ENCODE measurements at regions not wholly inside any gene's neighbourhood (a gene's known extent, or its start where the extent isn't known, plus 50 kb on each side); places are given as distances from the start of the nearest gene placed in this dataset.

- no peak overlapping the region for H3K27ac Mint-ChIP-seq
These were observed 1246.7 kb upstream of the SORCS1 start for GRCh38 chr10:108411206-108411605.

DNA sequence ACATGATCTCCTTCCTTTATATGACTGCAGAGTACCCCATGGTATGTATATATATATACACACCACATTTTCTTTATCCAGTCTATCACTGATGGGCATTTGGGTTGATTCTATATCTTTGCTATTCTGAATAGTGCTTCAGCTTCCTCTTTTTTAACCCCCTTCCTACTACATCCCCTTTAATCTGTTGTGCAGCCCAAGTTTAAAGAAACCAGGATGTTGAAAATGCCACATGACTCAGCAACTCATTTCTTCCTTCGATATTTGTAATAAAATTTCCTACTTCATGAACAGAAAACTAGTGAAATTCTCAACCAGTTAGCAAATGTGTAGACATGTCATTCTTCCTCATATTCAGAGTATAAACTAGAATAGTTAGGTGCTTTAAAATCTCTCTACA is 1245.7 kb upstream of the SORCS1 start:
- intact Hi-C loops (cut with micrococcal nuclease), result no loop called here
- Mint-ChIP-seq H3K4me1 (no peaks in the 10 kb centered on the region), H3K4me3 (no peak overlapping the region), H3K36me3 (no peaks in the 10 kb centered on the region), H3K27ac (no peak overlapping the region), H3K27me3 (no peaks in the 10 kb centered on the region), H3K9me3 (peaks cover 0 to 8% (median 6%) of the 10 kb centered on the region in 8 donors)
- POLR2A ChIA-PET (ENCODE audit: partially characterized antibody), result no interaction called here
- H3K9me3 ChIP-seq (ENCODE audit: control insufficient read depth in 1 of 2, low read length in 2 of 2), result peaks cover 0 to 3% of the 10 kb centered on the region in 2 donors
- H3K27me3 ChIP-seq (ENCODE audit: insufficient read depth, low read length), result no peaks in the 10 kb centered on the region
- CTCF ChIA-PET (ENCODE audit: partially characterized antibody), result no interaction called here
- H3K36me3 ChIP-seq (ENCODE audit: insufficient read depth, low read length), result no peaks in the 10 kb centered on the region
- no peak overlapping the region for H3K4me3 ChIP-seq (ENCODE audit: low read length in 2 of 2)
- DNase-seq, result no peak
- H3K4me1 ChIP-seq (ENCODE audit: insufficient read depth, low read length), result no peaks in the 10 kb centered on the region
- H3K27ac ChIP-seq (ENCODE audit: low read depth, low read length), result no peak overlapping the region

More at GRCh38 chr10:108411206-108411605, 1246.7 kb upstream of the SORCS1 start:
- Mint-ChIP-seq H3K4me1 (no peaks in the 10 kb centered on the region), H3K36me3 (no peaks in the 10 kb centered on the region), H3K4me3 (no peak overlapping the region), H3K9me3 (peaks cover 0 to 8% (median 5%) of the 10 kb centered on the region in 8 donors), H3K27me3 (no peaks in the 10 kb centered on the region)
- intact Hi-C loops (cut with micrococcal nuclease), result no loop called here
- Histone ChIP-seq H3K4me3 (ENCODE audit: low read length in 2 of 2) (no peak overlapping the region), H3K27ac (ENCODE audit: low read depth, low read length) (no peak overlapping the region), H3K36me3 (ENCODE audit: insufficient read depth, low read length) (no peaks in the 10 kb centered on the region), H3K27me3 (ENCODE audit: insufficient read depth, low read length) (no peaks in the 10 kb centered on the region), H3K9me3 (ENCODE audit: control insufficient read depth in 1 of 2, low read length in 2 of 2) (peaks cover 0 to 3% of the 10 kb centered on the region in 2 donors), H3K4me1 (ENCODE audit: insufficient read depth, low read length) (no peaks in the 10 kb centered on the region)
- CTCF ChIA-PET (ENCODE audit: partially characterized antibody), result interaction anchor here (0.5 kb wide), 1 partner anchor 206 kb away, joined by 3 read pairs; no protein-coding TSS in a partner anchor
- no peak for DNase-seq
- POLR2A ChIA-PET (ENCODE audit: partially characterized antibody), result no interaction called here

DNA sequence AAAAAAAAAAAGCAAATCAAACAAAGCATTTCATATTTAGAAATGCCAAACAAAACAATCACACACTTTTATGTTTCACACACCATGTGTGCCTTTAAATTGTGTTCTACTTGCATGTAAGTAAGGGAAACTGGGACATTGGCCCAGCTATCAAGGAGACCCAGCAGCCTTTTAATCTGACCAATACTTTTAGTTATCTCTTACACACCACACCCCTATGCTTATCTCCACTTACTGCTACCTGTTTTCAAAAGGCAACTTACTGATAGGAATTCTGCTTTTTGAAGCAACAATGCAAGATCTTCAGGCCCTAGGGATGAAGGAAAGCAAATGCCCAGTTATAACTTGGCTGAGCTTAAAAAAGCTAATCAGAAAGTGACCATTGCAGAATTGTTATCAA is 1244.8 kb upstream of the SORCS1 start:
- Mint-ChIP-seq H3K4me1 (no peaks in the 10 kb centered on the region), H3K4me3 (no peak overlapping the region), H3K36me3 (no peaks in the 10 kb centered on the region), H3K27ac (no peak overlapping the region), H3K9me3 (peaks cover 0 to 11% (median 7%) of the 10 kb centered on the region in 8 donors), H3K27me3 (no peaks in the 10 kb centered on the region)
- POLR2A ChIA-PET (ENCODE audit: partially characterized antibody), result no interaction called here
- CTCF ChIA-PET (ENCODE audit: partially characterized antibody), result no interaction called here
- Histone ChIP-seq H3K4me3 (ENCODE audit: low read length in 2 of 2) (no peak overlapping the region), H3K4me1 (ENCODE audit: insufficient read depth, low read length) (no peaks in the 10 kb centered on the region), H3K36me3 (ENCODE audit: insufficient read depth, low read length) (no peaks in the 10 kb centered on the region), H3K27ac (ENCODE audit: low read depth, low read length) (no peak overlapping the region), H3K9me3 (ENCODE audit: control insufficient read depth in 1 of 2, low read length in 2 of 2) (no peaks in the 10 kb centered on the region), H3K27me3 (ENCODE audit: insufficient read depth, low read length) (no peaks in the 10 kb centered on the region)
- intact Hi-C loops (cut with micrococcal nuclease), result no loop called here
- DNase-seq, result no peak

- H3K36me3 ChIP-seq (ENCODE audit: insufficient read depth, low read length), result no peaks in the 10 kb centered on the region
- ChIA-PET CTCF (ENCODE audit: partially characterized antibody) (no interaction called here), POLR2A (ENCODE audit: partially characterized antibody) (no interaction called here)
- H3K27me3 ChIP-seq (ENCODE audit: insufficient read depth, low read length), result no peaks in the 10 kb centered on the region
- Mint-ChIP-seq H3K9me3 (peaks cover 0 to 17% (median 2%) of the 10 kb centered on the region in 8 donors), H3K36me3 (no peaks in the 10 kb centered on the region), H3K4me3 (no peak overlapping the region), H3K4me1 (no peaks in the 10 kb centered on the region), H3K27ac (no peak overlapping the region), H3K27me3 (no peaks in the 10 kb centered on the region)
- H3K27ac ChIP-seq (ENCODE audit: low read depth, low read length), result no peak overlapping the region
- no peak overlapping the region for H3K4me3 ChIP-seq (ENCODE audit: low read length in 2 of 2)
- no peaks in the 10 kb centered on the region for H3K9me3 ChIP-seq (ENCODE audit: control insufficient read depth in 1 of 2, low read length in 2 of 2)
- intact Hi-C loops (cut with micrococcal nuclease), result no loop called here
- H3K4me1 ChIP-seq (ENCODE audit: insufficient read depth, low read length), result no peaks in the 10 kb centered on the region
- DNase-seq, result no peak
These were observed 1239.6 kb upstream of the SORCS1 start for GRCh38 chr10:108404155-108404554.

GRCh38 chr10:108399465-108399864 is 1235.0 kb upstream of the SORCS1 start:
- Histone ChIP-seq H3K27ac (ENCODE audit: low read depth, low read length) (no peak overlapping the region), H3K9me3 (ENCODE audit: control insufficient read depth in 1 of 2, low read length in 2 of 2) (no peaks in the 10 kb centered on the region), H3K4me1 (ENCODE audit: insufficient read depth, low read length) (no peaks in the 10 kb centered on the region), H3K27me3 (ENCODE audit: insufficient read depth, low read length) (no peaks in the 10 kb centered on the region), H3K36me3 (ENCODE audit: insufficient read depth, low read length) (no peaks in the 10 kb centered on the region), H3K4me3 (ENCODE audit: low read length in 2 of 2) (no peak overlapping the region)
- H3K4me1 Mint-ChIP-seq, result no peaks in the 10 kb centered on the region
- CTCF ChIA-PET (ENCODE audit: partially characterized antibody), result no interaction called here
- DNase-seq, result no peak
- no peak overlapping the region for H3K4me3 Mint-ChIP-seq
- intact Hi-C loops (cut with micrococcal nuclease), result no loop called here
- H3K27ac Mint-ChIP-seq, result no peak overlapping the region
- peaks cover 0 to 10% (median 2%) of the 10 kb centered on the region in 8 donors for H3K9me3 Mint-ChIP-seq
- no peaks in the 10 kb centered on the region for H3K27me3 Mint-ChIP-seq
- no peaks in the 10 kb centered on the region for H3K36me3 Mint-ChIP-seq
- POLR2A ChIA-PET (ENCODE audit: partially characterized antibody), result no interaction called here

- Mint-ChIP-seq H3K4me3 (no peak overlapping the region), H3K27me3 (no peaks in the 10 kb centered on the region), H3K9me3 (peaks cover 2 to 20% (median 9%) of the 10 kb centered on the region in 8 donors), H3K4me1 (no peaks in the 10 kb centered on the region), H3K27ac (no peak overlapping the region), H3K36me3 (no peaks in the 10 kb centered on the region)
- CTCF ChIA-PET (ENCODE audit: partially characterized antibody), result no interaction called here
- H3K4me1 ChIP-seq (ENCODE audit: insufficient read depth, low read length), result no peaks in the 10 kb centered on the region
- no peak for DNase-seq
- no peaks in the 10 kb centered on the region for H3K27me3 ChIP-seq (ENCODE audit: insufficient read depth, low read length)
- no peak overlapping the region for H3K27ac ChIP-seq (ENCODE audit: low read depth, low read length)
- no peak overlapping the region for H3K4me3 ChIP-seq (ENCODE audit: low read length in 2 of 2)
- intact Hi-C loops (cut with micrococcal nuclease), result no loop called here
- H3K9me3 ChIP-seq (ENCODE audit: control insufficient read depth in 1 of 2, low read length in 2 of 2), result no peaks in the 10 kb centered on the region
- POLR2A ChIA-PET (ENCODE audit: partially characterized antibody), result no interaction called here
- no peaks in the 10 kb centered on the region for H3K36me3 ChIP-seq (ENCODE audit: insufficient read depth, low read length)
These were observed 1228.6 kb upstream of the SORCS1 start for GRCh38 chr10:108393089-108393488.

DNA sequence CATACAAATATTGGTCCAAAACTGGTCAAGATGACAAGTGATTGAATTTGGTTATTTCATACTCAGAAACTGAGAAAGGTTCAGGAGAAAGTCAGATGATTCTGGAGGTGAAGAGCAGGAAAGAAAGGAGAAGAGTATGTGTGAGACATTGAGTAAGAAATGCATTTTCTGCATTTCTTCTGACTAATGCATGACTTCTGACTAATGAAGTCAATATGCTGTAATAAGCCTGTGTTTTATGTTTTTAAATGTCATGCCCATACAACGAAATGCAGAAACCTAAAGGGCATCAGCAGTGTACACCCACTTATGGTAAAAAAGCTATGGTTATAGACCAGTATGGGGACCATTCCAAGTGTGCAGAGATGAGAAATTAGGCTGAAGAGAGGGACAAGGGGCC is 1227.8 kb upstream of the SORCS1 start:
- Histone ChIP-seq H3K4me1 (ENCODE audit: insufficient read depth, low read length) (no peaks in the 10 kb centered on the region), H3K9me3 (ENCODE audit: control insufficient read depth in 1 of 2, low read length in 2 of 2) (no peaks in the 10 kb centered on the region), H3K27ac (ENCODE audit: low read depth, low read length) (no peak overlapping the region), H3K4me3 (ENCODE audit: low read length in 2 of 2) (no peak overlapping the region), H3K36me3 (ENCODE audit: insufficient read depth, low read length) (no peaks in the 10 kb centered on the region), H3K27me3 (ENCODE audit: insufficient read depth, low read length) (no peaks in the 10 kb centered on the region)
- POLR2A ChIA-PET (ENCODE audit: partially characterized antibody), result no interaction called here
- Mint-ChIP-seq H3K9me3 (peaks cover 2 to 24% (median 10%) of the 10 kb centered on the region in 8 donors), H3K36me3 (no peaks in the 10 kb centered on the region), H3K4me3 (no peak overlapping the region), H3K4me1 (no peaks in the 10 kb centered on the region), H3K27me3 (no peaks in the 10 kb centered on the region), H3K27ac (no peak overlapping the region)
- CTCF ChIA-PET (ENCODE audit: partially characterized antibody), result no interaction called here
- no peak for DNase-seq
- intact Hi-C loops (cut with micrococcal nuclease), result no loop called here

- intact Hi-C loops (cut with micrococcal nuclease), result no loop called here
- no peaks in the 10 kb centered on the region for H3K27me3 Mint-ChIP-seq
- DNase-seq, result no peak
- ChIA-PET POLR2A (ENCODE audit: partially characterized antibody) (no interaction called here), CTCF (ENCODE audit: partially characterized antibody) (no interaction called here)
- Histone ChIP-seq H3K4me3 (ENCODE audit: low read length in 2 of 2) (no peak overlapping the region), H3K36me3 (ENCODE audit: insufficient read depth, low read length) (no peaks in the 10 kb centered on the region), H3K9me3 (ENCODE audit: control insufficient read depth in 1 of 2, low read length in 2 of 2) (no peaks in the 10 kb centered on the region), H3K4me1 (ENCODE audit: insufficient read depth, low read length) (no peaks in the 10 kb centered on the region), H3K27me3 (ENCODE audit: insufficient read depth, low read length) (no peaks in the 10 kb centered on the region), H3K27ac (ENCODE audit: low read depth, low read length) (no peak overlapping the region)
- H3K4me3 Mint-ChIP-seq, result no peak overlapping the region
- no peak overlapping the region for H3K27ac Mint-ChIP-seq
- H3K4me1 Mint-ChIP-seq, result no peaks in the 10 kb centered on the region
- peaks cover 2 to 25% (median 9%) of the 10 kb centered on the region in 8 donors for H3K9me3 Mint-ChIP-seq
- no peaks in the 10 kb centered on the region for H3K36me3 Mint-ChIP-seq
These were observed 1224.2 kb upstream of the SORCS1 start for GRCh38 chr10:108388706-108389105.
